ENCODE measurements at regions not wholly inside any gene's neighbourhood (a gene's known extent, or its start where the extent isn't known, plus 50 kb on each side); places are given as distances from the start of the nearest gene placed in this dataset.

DNA sequence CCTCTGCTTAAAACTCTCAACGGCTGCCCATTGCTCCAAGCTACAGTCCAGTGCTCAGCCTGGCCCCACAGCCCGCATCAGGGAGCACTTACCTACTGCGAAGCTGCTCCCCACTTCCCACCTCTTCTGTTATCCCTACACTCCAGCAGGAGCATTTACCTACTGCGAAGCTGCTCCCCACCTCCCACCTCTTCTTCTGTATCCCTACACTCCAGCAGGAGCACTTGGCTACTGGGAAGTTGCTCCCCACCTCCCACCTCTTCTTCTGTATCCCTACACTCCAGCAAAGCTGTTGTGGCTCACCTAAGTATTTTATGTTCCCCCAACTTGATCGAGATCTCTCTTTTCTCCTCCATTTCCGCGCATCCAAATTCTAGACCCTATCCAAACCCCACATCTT is 563.3 kb upstream of the ZFP42 start:
- no peak for DNase-seq
- Histone ChIP-seq H3K9me3 (replicated peaks in 1 of 2; ENCODE audit: control insufficient read depth in 1 of 2, insufficient read depth in 1 of 2, low read length in 2 of 2) (peaks cover 6 to 17% of the 10 kb centered on the region in 2 donors), H3K4me2 (replicated peaks; ENCODE audit: extremely low read depth, low read length, poor library complexity, severe bottlenecking) (no peak overlapping the region), H2AFZ (ENCODE audit: insufficient read depth, low read depth, low read length, poor library complexity, severe bottlenecking) (no peak overlapping the region), H3K36me3 (replicated peaks in 1 of 2; ENCODE audit: control insufficient read depth in 1 of 2, insufficient read depth in 2 of 2, low read length in 2 of 2) (no peaks in the 10 kb centered on the region), H3K4me1 (ENCODE audit: control insufficient read depth in 1 of 2, insufficient read depth in 2 of 2, low read length in 2 of 2) (no peaks in the 10 kb centered on the region), H3K27ac (ENCODE audit: low read depth in 1 of 2, low read length in 2 of 2) (no peak overlapping the region), H3K27me3 (ENCODE audit: control insufficient read depth in 2 of 2, insufficient read depth in 2 of 2, low read length in 2 of 2) (no peaks in the 10 kb centered on the region), H3K9ac (ENCODE audit: insufficient read depth, low read length, poor library complexity, severe bottlenecking) (no peak overlapping the region), H4K20me1 (ENCODE audit: insufficient read depth, low read length) (no peaks in the 10 kb centered on the region), H3K4me3 (replicated peaks in 1 of 3; ENCODE audit: low read depth in 2 of 3, low read length in 3 of 3) (no peak overlapping the region), H3K79me2 (ENCODE audit: insufficient read depth, low read length) (no peaks in the 10 kb centered on the region)
- Mint-ChIP-seq H3K9me3 (peaks cover 0 to 18% (median 7%) of the 10 kb centered on the region in 7 donors), H3K4me3 (no peak overlapping the region), H3K27ac (no peak overlapping the region), H3K36me3 (no peaks in the 10 kb centered on the region), H3K27me3 (ENCODE audit: low read depth in 3 of 3) (no peaks in the 10 kb centered on the region), H3K4me1 (no peaks in the 10 kb centered on the region)
- intact Hi-C loops (cut with micrococcal nuclease): no loop called here
- TF ChIP-seq, protein P1, sequence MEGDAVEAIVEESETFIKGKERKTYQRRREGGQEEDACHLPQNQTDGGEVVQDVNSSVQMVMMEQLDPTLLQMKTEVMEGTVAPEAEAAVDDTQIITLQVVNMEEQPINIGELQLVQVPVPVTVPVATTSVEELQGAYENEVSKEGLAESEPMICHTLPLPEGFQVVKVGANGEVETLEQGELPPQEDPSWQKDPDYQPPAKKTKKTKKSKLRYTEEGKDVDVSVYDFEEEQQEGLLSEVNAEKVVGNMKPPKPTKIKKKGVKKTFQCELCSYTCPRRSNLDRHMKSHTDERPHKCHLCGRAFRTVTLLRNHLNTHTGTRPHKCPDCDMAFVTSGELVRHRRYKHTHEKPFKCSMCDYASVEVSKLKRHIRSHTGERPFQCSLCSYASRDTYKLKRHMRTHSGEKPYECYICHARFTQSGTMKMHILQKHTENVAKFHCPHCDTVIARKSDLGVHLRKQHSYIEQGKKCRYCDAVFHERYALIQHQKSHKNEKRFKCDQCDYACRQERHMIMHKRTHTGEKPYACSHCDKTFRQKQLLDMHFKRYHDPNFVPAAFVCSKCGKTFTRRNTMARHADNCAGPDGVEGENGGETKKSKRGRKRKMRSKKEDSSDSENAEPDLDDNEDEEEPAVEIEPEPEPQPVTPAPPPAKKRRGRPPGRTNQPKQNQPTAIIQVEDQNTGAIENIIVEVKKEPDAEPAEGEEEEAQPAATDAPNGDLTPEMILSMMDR (IDR thresholded peaks at IDR 0.05): no peak
- 74% methylated on average over 7 of the region's 7 CpGs for WGBS (ENCODE audit: insufficient coverage)

GRCh38 chr4:187433141-187433540 is 562.4 kb upstream of the ZFP42 start:
- WGBS (ENCODE audit: insufficient coverage): 71% methylated on average over 1 of the region's 4 CpGs
- H3K27ac Mint-ChIP-seq: no peak overlapping the region
- Histone ChIP-seq H3K9me3 (replicated peaks in 1 of 2; ENCODE audit: control insufficient read depth in 1 of 2, insufficient read depth in 1 of 2, low read length in 2 of 2) (peaks cover 6 to 19% of the 10 kb centered on the region in 2 donors), H3K36me3 (replicated peaks in 1 of 2; ENCODE audit: control insufficient read depth in 1 of 2, insufficient read depth in 2 of 2, low read length in 2 of 2) (no peaks in the 10 kb centered on the region), H2AFZ (ENCODE audit: insufficient read depth, low read depth, low read length, poor library complexity, severe bottlenecking) (no peak overlapping the region), H3K4me3 (replicated peaks in 1 of 3; ENCODE audit: low read depth in 2 of 3, low read length in 3 of 3) (no peak overlapping the region), H3K4me2 (replicated peaks; ENCODE audit: extremely low read depth, low read length, poor library complexity, severe bottlenecking) (no peak overlapping the region), H3K4me1 (ENCODE audit: control insufficient read depth in 1 of 2, insufficient read depth in 2 of 2, low read length in 2 of 2) (no peaks in the 10 kb centered on the region), H3K79me2 (ENCODE audit: insufficient read depth, low read length) (no peaks in the 10 kb centered on the region), H3K27ac (ENCODE audit: low read depth in 1 of 2, low read length in 2 of 2) (no peak overlapping the region), H3K9ac (ENCODE audit: insufficient read depth, low read length, poor library complexity, severe bottlenecking) (no peak overlapping the region), H3K27me3 (ENCODE audit: control insufficient read depth in 2 of 2, insufficient read depth in 2 of 2, low read length in 2 of 2) (no peaks in the 10 kb centered on the region), H4K20me1 (ENCODE audit: insufficient read depth, low read length) (no peaks in the 10 kb centered on the region)
- H3K9me3 Mint-ChIP-seq: peaks cover 4 to 22% (median 10%) of the 10 kb centered on the region in 7 donors
- no peaks in the 10 kb centered on the region for H3K36me3 Mint-ChIP-seq
- H3K27me3 Mint-ChIP-seq (ENCODE audit: low read depth in 3 of 3): no peaks in the 10 kb centered on the region
- no peak for DNase-seq
- TF ChIP-seq, protein P1 (IDR thresholded peaks at IDR 0.05): no peak
- H3K4me1 Mint-ChIP-seq: no peaks in the 10 kb centered on the region
- no peak overlapping the region for H3K4me3 Mint-ChIP-seq
- intact Hi-C loops (cut with micrococcal nuclease): no loop called here
